ENCODE measurements at regions not wholly inside any gene's neighbourhood (a gene's known extent, or its start where the extent isn't known, plus 50 kb on each side); places are given as distances from the start of the nearest gene placed in this dataset.
"Not testable (repeated sequence)": the region's sequence is repeated elsewhere in the genome, so short reads cannot be mapped to it uniquely, and the experiment has no call there.

GRCh38 chr14:83162361-83162929, 1628.8 kb upstream of the SEL1L start:
- no peak for DNase-seq

- DNase-seq, result no peak
Observed at GRCh38 chr14:83163016-83163415, 1629.4 kb upstream of the SEL1L start.

- DNase-seq, result no peak
Observed at GRCh38 chr14:83164016-83164415, 1630.4 kb upstream of the SEL1L start.

- DNase-seq, result no peak
Observed at GRCh38 chr14:83164591-83164990, 1630.9 kb upstream of the SEL1L start.

- DNase-seq, result no peak
Observed at GRCh38 chr14:83170165-83170564, 1636.5 kb upstream of the SEL1L start.

- no peak for DNase-seq
Observed at GRCh38 chr14:83171761-83172160, 1638.1 kb upstream of the SEL1L start.

- DNase-seq, result no peak
Observed at GRCh38 chr14:83172363-83172762, 1638.7 kb upstream of the SEL1L start.

GRCh38 chr14:83173687-83174086, 1640.0 kb upstream of the SEL1L start:
- DNase-seq, result no peak

GRCh38 chr14:83184531-83184930, 1650.9 kb upstream of the SEL1L start:
- DNase-seq, result no peak

GRCh38 chr14:83188311-83188710, 1654.7 kb upstream of the SEL1L start:
- DNase-seq, result not testable (repeated sequence)

GRCh38 chr14:83196236-83196635, 1662.6 kb upstream of the SEL1L start:
- DNase-seq, result no peak

- DNase-seq, result no peak
Observed at GRCh38 chr14:83197271-83197670, 1663.6 kb upstream of the SEL1L start.

GRCh38 chr14:83207550-83207949, 1673.9 kb upstream of the SEL1L start:
- no peak for DNase-seq

GRCh38 chr14:83208341-83208740, 1674.7 kb upstream of the SEL1L start:
- DNase-seq, result no peak

- DNase-seq, result no peak
Observed at GRCh38 chr14:83217492-83217891, 1683.8 kb upstream of the SEL1L start.

- DNase-seq, result no peak
Observed at GRCh38 chr14:83247924-83248639, 1714.4 kb upstream of the SEL1L start.

- no peak for DNase-seq
Observed at GRCh38 chr14:83251402-83251801, 1717.7 kb upstream of the SEL1L start.

GRCh38 chr14:83253870-83254269, 1720.2 kb upstream of the SEL1L start:
- DNase-seq, result no peak

GRCh38 chr14:83255015-83255726, 1721.5 kb upstream of the SEL1L start:
- no peak for DNase-seq

- DNase-seq, result no peak
Observed at GRCh38 chr14:83255727-83256090, 1722.1 kb upstream of the SEL1L start.

GRCh38 chr14:83257466-83258439, 1724.1 kb upstream of the SEL1L start:
- no peak for DNase-seq

GRCh38 chr14:83260751-83261150, 1727.1 kb upstream of the SEL1L start:
- no peak for DNase-seq

GRCh38 chr14:83269583-83269982, 1735.9 kb upstream of the SEL1L start:
- DNase-seq, result no peak
